BE2C (cell line): ENCODE measurements at regions not wholly inside any gene's neighbourhood (a gene's known extent, or its start where the extent isn't known, plus 50 kb on each side); places are given as distances from the start of the nearest gene placed in this dataset.

Experiments
- DNase-seq: peaks from one replicate; pipeline ENCODE4 v3.0.0-alpha.2; 2020
- H3K27me3 ChIP-seq: fragments of 250-450 bp; sonication (Bioruptor Pico); 2 replicates; pipeline ENCODE4 v1.5.1; 2020; ENCODE audit warnings: mild to moderate bottlenecking
- H3K36me3 ChIP-seq: fragments of 250-450 bp; sonication (Bioruptor Pico); 2 replicates; pipeline ENCODE4 v1.5.1; 2020; ENCODE audit warnings: mild to moderate bottlenecking
- H3K4me1 ChIP-seq: fragments of 250-450 bp; sonication (Bioruptor Pico); 2 replicates; pipeline ENCODE4 v1.5.1; 2020
- H3K4me3 ChIP-seq: 2 replicates; pipeline ENCODE4 v1.5.1; 2011; ENCODE audit warnings: low read depth, low read length
- H3K9me3 ChIP-seq: fragments of 250-450 bp; sonication (Bioruptor Pico); 2 replicates; pipeline ENCODE4 v1.5.1; 2020
- TF ChIP-seq, protein P1 (sequence below): IDR thresholded peaks from 2 replicates; pipeline ENCODE4 v1.5.1; 2012; ENCODE audit warnings: mild to moderate bottlenecking, low read depth, low read length

DNA sequence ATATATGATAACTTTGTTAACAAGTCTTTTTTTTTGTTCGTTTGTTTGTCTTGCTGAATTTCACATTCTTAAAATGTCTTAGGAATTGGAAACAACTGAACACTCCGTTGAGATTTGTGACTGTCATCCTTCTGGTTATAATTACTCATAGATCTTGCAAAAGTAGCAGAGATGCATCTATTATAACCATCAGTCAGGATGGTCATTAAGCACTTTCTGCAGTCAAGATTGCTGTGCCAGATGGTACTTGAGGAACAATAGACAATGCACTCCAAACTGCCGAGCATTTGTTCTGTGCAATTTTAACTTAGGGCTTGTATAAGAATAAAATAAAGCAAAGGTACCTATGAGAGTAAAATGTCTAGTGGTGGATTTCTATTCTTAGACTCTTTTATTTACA lies 710.1 kb upstream of the KCND2 start:
- TF ChIP-seq, protein P1, sequence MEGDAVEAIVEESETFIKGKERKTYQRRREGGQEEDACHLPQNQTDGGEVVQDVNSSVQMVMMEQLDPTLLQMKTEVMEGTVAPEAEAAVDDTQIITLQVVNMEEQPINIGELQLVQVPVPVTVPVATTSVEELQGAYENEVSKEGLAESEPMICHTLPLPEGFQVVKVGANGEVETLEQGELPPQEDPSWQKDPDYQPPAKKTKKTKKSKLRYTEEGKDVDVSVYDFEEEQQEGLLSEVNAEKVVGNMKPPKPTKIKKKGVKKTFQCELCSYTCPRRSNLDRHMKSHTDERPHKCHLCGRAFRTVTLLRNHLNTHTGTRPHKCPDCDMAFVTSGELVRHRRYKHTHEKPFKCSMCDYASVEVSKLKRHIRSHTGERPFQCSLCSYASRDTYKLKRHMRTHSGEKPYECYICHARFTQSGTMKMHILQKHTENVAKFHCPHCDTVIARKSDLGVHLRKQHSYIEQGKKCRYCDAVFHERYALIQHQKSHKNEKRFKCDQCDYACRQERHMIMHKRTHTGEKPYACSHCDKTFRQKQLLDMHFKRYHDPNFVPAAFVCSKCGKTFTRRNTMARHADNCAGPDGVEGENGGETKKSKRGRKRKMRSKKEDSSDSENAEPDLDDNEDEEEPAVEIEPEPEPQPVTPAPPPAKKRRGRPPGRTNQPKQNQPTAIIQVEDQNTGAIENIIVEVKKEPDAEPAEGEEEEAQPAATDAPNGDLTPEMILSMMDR = no peak
- Histone ChIP-seq H3K36me3 (no peaks in the 10 kb centered on the region), H3K9me3 (no peaks in the 10 kb centered on the region)

DNA sequence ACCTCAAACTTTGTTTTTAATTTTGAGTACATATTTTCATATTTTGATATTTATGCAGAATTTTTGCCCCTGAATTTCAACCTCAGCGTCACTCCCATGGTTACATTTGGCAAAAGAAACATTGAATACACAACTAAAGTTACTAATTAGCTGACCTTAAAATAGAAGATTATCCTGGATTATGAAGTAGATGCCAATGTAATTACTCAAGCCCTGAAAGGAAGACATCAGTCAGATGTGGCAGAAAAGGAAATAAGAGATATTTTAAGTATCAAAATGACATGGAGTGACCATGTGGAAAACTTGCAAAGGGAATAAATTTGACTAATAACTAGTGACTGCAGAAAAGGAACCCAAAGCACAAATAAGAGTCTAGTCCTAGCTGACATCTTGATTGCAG lies 701.3 kb upstream of the KCND2 start:
- Histone ChIP-seq H3K4me3 (no peak overlapping the region), H3K36me3 (no peaks in the 10 kb centered on the region), H3K9me3 (no peaks in the 10 kb centered on the region), H3K4me1 (no peaks in the 10 kb centered on the region), H3K27me3 (no peaks in the 10 kb centered on the region)
- DNase-seq = no peak
- TF ChIP-seq, protein P1 = no peak

More for the DNA sequence above, 710.1 kb upstream of the KCND2 start:
- no peak for DNase-seq
- Histone ChIP-seq H3K4me3 (no peak overlapping the region), H3K27me3 (no peaks in the 10 kb centered on the region), H3K4me1 (no peaks in the 10 kb centered on the region)

DNA sequence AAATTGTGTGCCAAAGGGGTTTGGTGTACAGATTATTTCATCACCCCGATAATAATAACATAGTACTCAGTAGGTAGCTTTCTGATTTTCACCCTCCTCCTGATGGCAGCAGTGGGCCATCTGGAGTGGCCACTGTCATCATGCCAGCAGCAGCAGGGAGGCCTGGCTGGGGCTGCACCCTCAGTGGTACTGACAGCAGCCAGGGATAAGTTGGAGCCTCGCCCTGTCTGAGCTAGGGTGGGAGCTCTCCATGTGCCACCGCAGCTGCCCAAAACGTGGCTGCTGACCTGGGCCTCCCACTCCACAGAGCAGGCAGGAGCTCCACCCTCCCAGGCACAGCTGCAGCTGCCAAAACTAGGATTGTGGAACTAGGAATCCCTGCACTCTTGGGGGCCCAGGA lies 700.8 kb upstream of the KCND2 start:
- DNase-seq = peak; percentile 17
- H3K4me3 ChIP-seq = no peak overlapping the region
- no peaks in the 10 kb centered on the region for H3K9me3 ChIP-seq
- no peaks in the 10 kb centered on the region for H3K27me3 ChIP-seq
- H3K36me3 ChIP-seq = no peaks in the 10 kb centered on the region
- TF ChIP-seq, protein P1 = no peak
- H3K4me1 ChIP-seq = no peaks in the 10 kb centered on the region

DNA sequence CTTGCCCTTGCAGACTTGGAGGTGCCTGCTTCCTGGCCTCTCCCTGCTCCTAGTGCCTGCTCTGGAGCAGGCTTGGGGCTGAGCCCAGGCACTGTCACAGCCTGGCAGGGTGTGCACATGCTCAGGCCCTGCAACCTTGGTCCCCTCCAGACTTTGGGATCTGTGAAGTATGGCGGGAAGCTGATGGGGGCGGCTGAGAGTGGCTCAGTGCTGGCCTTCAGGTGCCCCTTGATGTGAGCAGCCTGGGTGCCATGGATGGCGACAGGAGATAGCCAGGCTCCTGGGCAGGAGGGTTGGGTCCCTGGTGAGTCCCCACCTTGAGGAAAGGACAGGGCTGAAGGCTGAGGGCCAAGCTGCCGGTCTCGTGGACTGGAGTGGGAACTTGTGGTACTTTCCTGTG lies 700.4 kb upstream of the KCND2 start:
- Histone ChIP-seq H3K9me3 (no peaks in the 10 kb centered on the region), H3K36me3 (no peaks in the 10 kb centered on the region), H3K27me3 (no peaks in the 10 kb centered on the region), H3K4me3 (no peak overlapping the region), H3K4me1 (no peaks in the 10 kb centered on the region)
- TF ChIP-seq, protein P1 = no peak
- DNase-seq = no peak

DNA sequence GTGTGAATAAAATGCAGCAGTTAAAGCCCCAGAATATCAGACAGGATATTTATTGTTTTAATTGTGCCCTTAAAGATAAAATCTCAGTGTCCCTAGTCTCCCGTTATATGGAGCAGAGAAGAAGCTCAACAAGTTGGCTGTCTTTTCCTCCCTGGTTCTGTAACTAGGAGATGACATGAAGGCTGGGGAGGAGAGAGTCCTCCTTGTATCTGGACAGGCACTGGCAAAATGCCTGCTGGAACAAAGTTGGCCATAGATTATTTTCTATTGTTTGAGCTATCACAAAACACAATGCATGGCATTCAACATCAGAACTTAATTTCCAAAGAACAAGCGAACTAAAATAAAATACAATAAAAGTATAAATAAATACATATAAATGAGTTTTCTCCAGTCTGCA lies 694.9 kb upstream of the KCND2 start:
- DNase-seq = no peak
- Histone ChIP-seq H3K4me1 (no peaks in the 10 kb centered on the region), H3K36me3 (no peaks in the 10 kb centered on the region), H3K9me3 (no peaks in the 10 kb centered on the region), H3K27me3 (no peaks in the 10 kb centered on the region), H3K4me3 (no peak overlapping the region)
- TF ChIP-seq, protein P1 = no peak

DNA sequence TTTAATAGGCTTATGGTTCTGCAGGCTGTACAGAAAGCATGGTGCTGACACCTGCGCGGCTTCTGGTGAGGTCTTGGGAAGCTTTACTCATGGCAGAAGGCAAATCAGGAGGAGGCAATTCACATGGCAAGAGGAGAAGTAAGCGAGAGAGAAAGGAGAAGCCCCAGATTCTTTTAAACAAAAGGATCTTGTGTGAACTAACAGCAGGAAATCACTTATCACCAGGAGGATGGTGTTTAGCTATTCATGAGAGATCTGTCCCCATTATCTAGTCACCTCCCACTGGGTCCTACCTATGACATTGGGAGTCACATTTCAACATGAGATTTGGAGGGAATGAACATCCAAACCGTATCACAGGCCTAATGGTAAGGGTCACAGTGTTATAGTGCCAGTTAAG lies 678.0 kb upstream of the KCND2 start:
- Histone ChIP-seq H3K4me1 (no peaks in the 10 kb centered on the region), H3K4me3 (no peak overlapping the region), H3K27me3 (no peaks in the 10 kb centered on the region), H3K9me3 (no peaks in the 10 kb centered on the region; the same call in 1 of the 2 replicates), H3K36me3 (no peaks in the 10 kb centered on the region)
- no peak for DNase-seq
- TF ChIP-seq, protein P1 = no peak
